ENCODE measurements at regions not wholly inside any gene's neighbourhood (a gene's known extent, or its start where the extent isn't known, plus 50 kb on each side); places are given as distances from the start of the nearest gene placed in this dataset.

DNA sequence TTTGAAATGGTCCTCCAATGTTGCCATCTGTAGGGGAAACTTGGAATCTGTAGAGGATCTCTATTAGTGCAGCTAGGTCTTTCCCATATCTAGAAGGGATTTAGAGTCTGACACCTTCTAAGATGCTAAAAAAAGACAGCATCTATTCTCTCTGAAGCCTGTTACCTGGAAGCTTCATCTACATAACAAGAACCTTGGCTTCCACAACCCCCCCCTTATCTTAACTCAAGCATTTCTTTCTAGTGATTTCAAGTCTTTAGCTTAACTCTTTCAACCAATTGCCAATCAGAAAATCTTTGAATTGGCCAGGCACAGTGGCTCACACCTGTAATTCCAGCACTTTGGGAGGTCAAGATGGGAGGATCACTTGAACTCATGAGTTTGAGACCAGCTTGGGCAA lies 543.3 kb downstream of the TRHDE start:
- TF ChIP-seq YY1 (IDR thresholded peaks at IDR 0.05; ENCODE audit: low read depth) (no peak), MAX (IDR thresholded peaks at IDR 0.05) (no peak), EP300 (IDR thresholded peaks at IDR 0.05; ENCODE audit: borderline replicate concordance) (no peak), EGR1 (IDR thresholded peaks at IDR 0.05) (no peak), TCF12 (IDR thresholded peaks at IDR 0.05; ENCODE audit: low read depth) (no peak)

All from Ishikawa (cell line).